ENCODE measurements at regions not wholly inside any gene's neighbourhood (a gene's known extent, or its start where the extent isn't known, plus 50 kb on each side); places are given as distances from the start of the nearest gene placed in this dataset.

DNA sequence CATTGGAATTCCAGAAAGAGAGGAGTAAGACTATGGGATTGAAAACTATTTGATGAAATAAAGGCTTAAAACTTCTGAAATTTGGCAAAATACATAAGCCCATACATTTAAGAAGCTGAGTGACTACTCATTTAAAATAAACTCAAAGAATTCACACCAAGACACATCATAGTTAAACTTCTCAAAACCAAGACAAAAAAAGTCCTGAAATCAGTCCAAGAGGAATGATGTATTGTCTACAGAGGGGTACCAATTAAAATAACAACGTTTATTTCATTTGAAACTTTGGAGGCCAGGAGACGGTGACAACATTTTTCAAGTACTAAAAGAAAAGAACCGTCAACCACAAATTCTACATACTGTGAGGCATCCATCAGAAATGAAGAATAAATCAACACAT, 841.4 kb upstream of the MAP3K7 start (continued):
- TF ChIP-seq, protein P1, sequence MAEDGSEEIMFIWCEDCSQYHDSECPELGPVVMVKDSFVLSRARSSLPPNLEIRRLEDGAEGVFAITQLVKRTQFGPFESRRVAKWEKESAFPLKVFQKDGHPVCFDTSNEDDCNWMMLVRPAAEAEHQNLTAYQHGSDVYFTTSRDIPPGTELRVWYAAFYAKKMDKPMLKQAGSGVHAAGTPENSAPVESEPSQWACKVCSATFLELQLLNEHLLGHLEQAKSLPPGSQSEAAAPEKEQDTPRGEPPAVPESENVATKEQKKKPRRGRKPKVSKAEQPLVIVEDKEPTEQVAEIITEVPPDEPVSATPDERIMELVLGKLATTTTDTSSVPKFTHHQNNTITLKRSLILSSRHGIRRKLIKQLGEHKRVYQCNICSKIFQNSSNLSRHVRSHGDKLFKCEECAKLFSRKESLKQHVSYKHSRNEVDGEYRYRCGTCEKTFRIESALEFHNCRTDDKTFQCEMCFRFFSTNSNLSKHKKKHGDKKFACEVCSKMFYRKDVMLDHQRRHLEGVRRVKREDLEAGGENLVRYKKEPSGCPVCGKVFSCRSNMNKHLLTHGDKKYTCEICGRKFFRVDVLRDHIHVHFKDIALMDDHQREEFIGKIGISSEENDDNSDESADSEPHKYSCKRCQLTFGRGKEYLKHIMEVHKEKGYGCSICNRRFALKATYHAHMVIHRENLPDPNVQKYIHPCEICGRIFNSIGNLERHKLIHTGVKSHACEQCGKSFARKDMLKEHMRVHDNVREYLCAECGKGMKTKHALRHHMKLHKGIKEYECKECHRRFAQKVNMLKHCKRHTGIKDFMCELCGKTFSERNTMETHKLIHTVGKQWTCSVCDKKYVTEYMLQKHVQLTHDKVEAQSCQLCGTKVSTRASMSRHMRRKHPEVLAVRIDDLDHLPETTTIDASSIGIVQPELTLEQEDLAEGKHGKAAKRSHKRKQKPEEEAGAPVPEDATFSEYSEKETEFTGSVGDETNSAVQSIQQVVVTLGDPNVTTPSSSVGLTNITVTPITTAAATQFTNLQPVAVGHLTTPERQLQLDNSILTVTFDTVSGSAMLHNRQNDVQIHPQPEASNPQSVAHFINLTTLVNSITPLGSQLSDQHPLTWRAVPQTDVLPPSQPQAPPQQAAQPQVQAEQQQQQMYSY (CRISPR knock-in tag; IDR thresholded peaks at IDR 0.05) = no peak
- no peak for TF ChIP-seq EP300 (IDR thresholded peaks at IDR 0.05; ENCODE audit: borderline replicate concordance in 1 of 2, control insufficient read depth in 1 of 2, low read depth in 2 of 2, low read length in 2 of 2)
- no peak for TF ChIP-seq MAX (IDR thresholded peaks at IDR 0.05; ENCODE audit: low read depth, low read length)
- TF ChIP-seq RB1 (IDR thresholded peaks at IDR 0.05; ENCODE audit: borderline replicate concordance) = no peak
- TF ChIP-seq SIX5 (IDR thresholded peaks at IDR 0.05; ENCODE audit: low read depth, low read length, severe bottlenecking) = no peak
- TF ChIP-seq ZBTB11 (CRISPR knock-in tag; IDR thresholded peaks at IDR 0.05) = no peak
- TF ChIP-seq FOS (IDR thresholded peaks at IDR 0.05; ENCODE audit: borderline replicate concordance, extremely low read depth, insufficient read length) = no peak

All from GM12878 (cell line).